Testis (tissue), 2 donors: ENCODE measurements at regions not wholly inside any gene's neighbourhood (a gene's known extent, or its start where the extent isn't known, plus 50 kb on each side); places are given as distances from the start of the nearest gene placed in this dataset.

Experiments
- DNase-seq: peaks from one replicate; pipeline ENCODE4 v3.0.0-alpha.2; 2019
- H3K27ac ChIP-seq, 2 donors: fragments of 200-600 bp; sonication (generic); one replicate each; pipeline ENCODE4 v1.5.1; 2019
- H3K27me3 ChIP-seq: fragments of 200-600 bp; sonication (generic); one replicate; pipeline ENCODE4 v1.5.1; 2019
- H3K36me3 ChIP-seq: fragments of 200-600 bp; sonication (generic); one replicate; pipeline ENCODE4 v1.5.1; 2017; ENCODE audit warnings: low read depth; ENCODE audit errors: missing control alignments
- H3K4me1 ChIP-seq: fragments of 200-600 bp; sonication (generic); one replicate; pipeline ENCODE4 v1.5.1; 2019
- H3K4me3 ChIP-seq, 2 donors: fragments of 200-600 bp; sonication (generic); one replicate each; pipeline ENCODE4 v1.5.1; 2017 to 2019
- H3K9me3 ChIP-seq: fragments of 200-600 bp; sonication (generic); one replicate; pipeline ENCODE4 v1.5.1; 2017
- CTCF ChIP-seq, 3 experiments: fragments of 450-650 bp in 2 of 3; fragments of 200-600 bp in 1 of 3; sonication (generic) in 1 of 3; IDR thresholded peaks; one replicate each; pipeline ENCODE4 v1.5.1; 2016 to 2019; ENCODE audit warnings: antibody characterized with exemption in 3 of 3, mild to moderate bottlenecking in 2 of 3, moderate library complexity in 1 of 3
- POLR2A ChIP-seq: fragments of 450-650 bp; IDR thresholded peaks from one replicate; pipeline ENCODE4 v1.6.1; 2017; ENCODE audit warnings: antibody characterized with exemption, mild to moderate bottlenecking, moderate library complexity
- WGBS, 2 donors: methylation state at CpG; one replicate each; pipeline ENCODE4 v1.1.5; 2018; 5-methylcytosine and 5-hydroxymethylcytosine counted together
- intact Hi-C: fragments of 100-400 bp; cut with DNase I; formaldehyde crosslinking; loops from one replicate; pipeline ENCODE4 v1.15.1; 2023; ENCODE audit warnings: low total_unique reads

GRCh38 chr13:102462570-102462969, 60.7 kb upstream of the FGF14 start:
- no peak overlapping the region for H3K4me3 ChIP-seq
- no peak for DNase-seq
- TF ChIP-seq CTCF (IDR thresholded peaks at IDR 0.05) (no peak), POLR2A (no peak)
- H3K4me1 ChIP-seq, result no peaks in the 10 kb centered on the region
- WGBS, 2 donors, result 81 to 86% methylated on average over 3 of the region's 3 CpGs
- intact Hi-C loops, result no loop called here
- no peaks in the 10 kb centered on the region for H3K9me3 ChIP-seq
- no peak overlapping the region for H3K27ac ChIP-seq
- no peaks in the 10 kb centered on the region for H3K27me3 ChIP-seq
- H3K36me3 ChIP-seq, result no peaks in the 10 kb centered on the region

- H3K27ac ChIP-seq, result no peak overlapping the region
- H3K36me3 ChIP-seq, result no peaks in the 10 kb centered on the region
- DNase-seq, result no peak
- H3K27me3 ChIP-seq, result no peaks in the 10 kb centered on the region
- WGBS, 2 donors, result 79 to 80% methylated on average over 1 of the region's 1 CpG
- H3K4me1 ChIP-seq, result no peaks in the 10 kb centered on the region
- no peak overlapping the region for H3K4me3 ChIP-seq
- no peaks in the 10 kb centered on the region for H3K9me3 ChIP-seq
- intact Hi-C loops, result no loop called here
- TF ChIP-seq CTCF (IDR thresholded peaks at IDR 0.05), result no peak
- TF ChIP-seq POLR2A, result no peak
Measured at GRCh38 chr13:102461302-102461701, 59.5 kb upstream of the FGF14 start.

- intact Hi-C loops, result no loop called here
- Histone ChIP-seq H3K4me1 (no peaks in the 10 kb centered on the region), H3K27me3 (no peaks in the 10 kb centered on the region), H3K4me3 (no peak overlapping the region), H3K9me3 (no peaks in the 10 kb centered on the region), H3K36me3 (no peaks in the 10 kb centered on the region), H3K27ac (no peak overlapping the region)
- TF ChIP-seq CTCF (IDR thresholded peaks at IDR 0.05), result no peak
- TF ChIP-seq POLR2A, result no peak
- no peak for DNase-seq
- WGBS, 2 donors, result 59 to 78% methylated on average over 7 of the region's 7 CpGs
Measured at GRCh38 chr13:102460806-102461205, 59.0 kb upstream of the FGF14 start.

GRCh38 chr13:102452836-102453235, 51.0 kb upstream of the FGF14 start:
- 79 to 84% methylated on average over 2 of the region's 2 CpGs for WGBS, 2 donors
- no peaks in the 10 kb centered on the region for H3K4me1 ChIP-seq
- H3K9me3 ChIP-seq, result no peaks in the 10 kb centered on the region
- intact Hi-C loops, result loop anchor here (10.0 kb wide), 1 partner anchor 508 kb away; no protein-coding TSS in a partner anchor
- H3K27me3 ChIP-seq, result no peaks in the 10 kb centered on the region
- TF ChIP-seq POLR2A (no peak), CTCF (IDR thresholded peaks at IDR 0.05) (no peak)
- H3K4me3 ChIP-seq, result no peak overlapping the region
- H3K27ac ChIP-seq, result no peak overlapping the region
- no peaks in the 10 kb centered on the region for H3K36me3 ChIP-seq
- no peak for DNase-seq
